ENCODE measurements at regions not wholly inside any gene's neighbourhood (a gene's known extent, or its start where the extent isn't known, plus 50 kb on each side); places are given as distances from the start of the nearest gene placed in this dataset.

DNA sequence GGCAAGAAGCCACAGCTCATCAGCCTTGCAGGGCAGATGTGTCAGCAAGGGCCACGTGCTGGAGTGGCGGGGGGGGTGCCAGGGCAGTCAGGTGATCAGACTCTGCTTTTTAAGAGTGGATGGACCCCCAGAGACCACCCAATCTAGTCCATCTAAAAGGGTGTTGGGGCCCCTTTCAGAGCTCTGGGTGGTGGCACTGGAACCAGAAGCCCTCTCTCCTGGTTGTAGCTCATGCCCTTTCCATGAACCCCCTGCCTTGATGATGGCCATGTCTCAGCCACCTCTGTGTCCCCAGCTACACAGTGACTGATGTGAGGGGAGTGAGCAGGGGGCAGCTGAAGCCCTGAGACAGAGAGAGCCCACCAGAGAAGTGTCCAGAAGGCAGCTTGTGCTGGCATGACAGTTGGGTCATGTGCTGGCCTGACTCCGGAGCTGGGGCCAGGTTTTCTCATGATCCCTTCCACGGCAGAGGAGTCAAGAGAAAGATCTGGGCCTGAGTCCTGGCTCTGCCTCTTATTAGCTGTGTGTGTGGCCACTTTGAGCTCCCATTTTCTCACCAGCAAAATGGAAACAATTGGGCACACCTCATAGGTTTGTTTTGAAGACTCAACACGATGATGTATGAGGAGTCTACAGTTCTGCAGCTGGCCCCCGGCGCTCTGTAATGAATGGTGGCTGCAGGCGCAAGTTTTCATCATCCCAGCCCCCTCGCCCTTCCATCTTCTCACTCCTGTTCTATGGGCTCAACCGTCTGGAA lies 195.7 kb downstream of the ZFP36L2 start:
- ChIA-PET POLR2A (ENCODE audit: low non-redundant PET) (no interaction called here), CTCF (interaction anchor here (0.6 kb wide), 1 partner anchor 36 kb away, joined by 3 read pairs; no protein-coding TSS in a partner anchor)
- DNase-seq (ENCODE audit: low spot score), result no peak
- H3K27ac ChIP-seq, result peak overlapping the region; percentile 82
- TF ChIP-seq, protein P1, sequence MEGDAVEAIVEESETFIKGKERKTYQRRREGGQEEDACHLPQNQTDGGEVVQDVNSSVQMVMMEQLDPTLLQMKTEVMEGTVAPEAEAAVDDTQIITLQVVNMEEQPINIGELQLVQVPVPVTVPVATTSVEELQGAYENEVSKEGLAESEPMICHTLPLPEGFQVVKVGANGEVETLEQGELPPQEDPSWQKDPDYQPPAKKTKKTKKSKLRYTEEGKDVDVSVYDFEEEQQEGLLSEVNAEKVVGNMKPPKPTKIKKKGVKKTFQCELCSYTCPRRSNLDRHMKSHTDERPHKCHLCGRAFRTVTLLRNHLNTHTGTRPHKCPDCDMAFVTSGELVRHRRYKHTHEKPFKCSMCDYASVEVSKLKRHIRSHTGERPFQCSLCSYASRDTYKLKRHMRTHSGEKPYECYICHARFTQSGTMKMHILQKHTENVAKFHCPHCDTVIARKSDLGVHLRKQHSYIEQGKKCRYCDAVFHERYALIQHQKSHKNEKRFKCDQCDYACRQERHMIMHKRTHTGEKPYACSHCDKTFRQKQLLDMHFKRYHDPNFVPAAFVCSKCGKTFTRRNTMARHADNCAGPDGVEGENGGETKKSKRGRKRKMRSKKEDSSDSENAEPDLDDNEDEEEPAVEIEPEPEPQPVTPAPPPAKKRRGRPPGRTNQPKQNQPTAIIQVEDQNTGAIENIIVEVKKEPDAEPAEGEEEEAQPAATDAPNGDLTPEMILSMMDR (conservative IDR thresholded peaks at IDR 0.05; ENCODE audit: low read depth), result no peak

DNA sequence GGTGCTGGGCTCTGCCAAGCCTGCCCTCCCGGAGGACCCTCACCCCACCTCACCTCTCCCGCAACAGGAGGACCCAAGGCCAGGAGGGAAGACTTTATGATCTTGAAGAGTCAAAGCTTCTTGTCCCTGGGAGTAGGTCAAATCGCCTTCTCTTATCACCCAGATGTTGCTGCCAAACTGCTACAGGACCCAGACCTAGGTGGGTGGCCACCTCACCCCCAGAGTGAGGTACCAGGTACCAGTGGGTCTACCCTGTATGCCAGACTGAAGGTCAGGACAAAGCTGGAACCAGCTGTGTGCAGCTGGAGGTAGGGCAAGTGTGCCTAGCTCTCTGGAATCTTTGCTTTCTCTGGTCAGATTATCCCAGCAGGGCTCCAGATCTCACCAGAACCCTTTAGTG lies 197.2 kb downstream of the ZFP36L2 start:
- CTCF ChIA-PET, result no interaction called here
- peak overlapping the region; percentile 21; the same call in 1 of the 2 replicates for H3K27ac ChIP-seq
- TF ChIP-seq, protein P1 (conservative IDR thresholded peaks at IDR 0.05; ENCODE audit: low read depth), result no peak
- POLR2A ChIA-PET (ENCODE audit: low non-redundant PET), result no interaction called here
- DNase-seq (ENCODE audit: low spot score), result no peak

DNA sequence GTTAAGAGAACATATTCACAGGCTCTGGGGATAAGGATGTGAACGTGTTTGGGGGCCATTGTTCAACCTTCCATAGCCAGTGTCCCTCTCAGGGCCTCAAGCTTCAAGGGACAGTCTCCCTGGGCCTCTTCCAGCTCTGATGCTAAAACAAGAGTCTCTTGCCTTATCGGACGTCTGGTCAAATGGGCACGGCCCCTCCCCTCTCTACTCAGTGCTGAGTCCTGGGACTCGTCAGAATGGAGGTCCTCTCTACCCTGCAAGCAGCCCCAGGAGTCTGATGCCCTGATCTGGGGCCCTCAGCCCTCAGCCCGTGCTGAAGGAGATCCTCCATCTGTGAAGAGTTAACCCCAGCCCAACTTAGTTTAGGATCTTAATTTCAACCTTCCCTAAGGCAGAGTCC lies 198.2 kb downstream of the ZFP36L2 start:
- DNase-seq (ENCODE audit: low spot score), result no peak
- ChIA-PET CTCF (no interaction called here), POLR2A (ENCODE audit: low non-redundant PET) (interaction anchor here (1.5 kb wide), 1 partner anchor 10 kb away, joined by 3 read pairs; no protein-coding TSS in a partner anchor)
- H3K27ac ChIP-seq, result peak overlapping the region; percentile 11; the same call in 1 of the 2 replicates
- TF ChIP-seq, protein P1 (conservative IDR thresholded peaks at IDR 0.05; ENCODE audit: low read depth), result no peak

DNA sequence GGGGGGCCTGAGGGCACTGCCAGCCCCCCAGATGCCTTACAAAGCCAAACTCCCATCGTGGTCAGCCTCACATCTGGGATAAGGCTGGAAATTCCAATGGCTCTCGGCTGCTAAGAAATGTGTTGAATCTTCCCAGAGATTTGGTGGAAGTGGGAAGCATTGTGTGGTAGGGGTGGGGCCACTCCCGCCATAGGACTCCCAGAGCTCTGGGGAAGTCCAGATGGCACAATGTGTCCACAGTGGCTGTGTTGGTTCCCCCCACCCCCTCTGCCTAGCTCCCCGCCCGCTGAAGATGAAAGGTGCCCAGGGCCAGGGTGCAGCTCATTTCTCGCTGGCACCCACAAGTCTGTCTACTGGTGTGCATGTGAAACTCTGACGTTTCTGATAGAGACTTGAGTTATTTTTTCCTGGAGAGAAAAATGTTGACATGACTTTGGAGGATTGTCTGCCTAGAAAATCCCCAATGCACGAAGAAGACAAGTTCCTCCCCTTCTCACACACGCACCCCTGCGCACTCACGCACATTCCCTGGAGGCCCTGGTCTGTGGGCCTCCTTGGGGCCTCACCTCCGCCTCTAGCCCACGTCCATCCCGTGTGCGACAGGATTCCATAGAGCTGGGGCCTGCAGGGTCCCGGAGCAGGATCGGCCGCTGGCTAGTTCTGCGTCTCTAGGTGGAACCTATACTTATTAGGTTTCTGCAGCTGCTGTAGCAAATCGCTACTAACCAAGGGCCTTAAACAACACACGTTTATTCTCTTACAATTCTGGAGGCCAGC lies 199.1 kb downstream of the ZFP36L2 start:
- TF ChIP-seq, protein P1 (conservative IDR thresholded peaks at IDR 0.05; ENCODE audit: low read depth), result no peak
- peak overlapping the region; percentile 24 for H3K27ac ChIP-seq
- POLR2A ChIA-PET (ENCODE audit: low non-redundant PET), result interaction anchor here (1.5 kb wide), 1 partner anchor 9 kb away, joined by 3 read pairs; no protein-coding TSS in a partner anchor
- CTCF ChIA-PET, result no interaction called here
- no peak for DNase-seq (ENCODE audit: low spot score)

DNA sequence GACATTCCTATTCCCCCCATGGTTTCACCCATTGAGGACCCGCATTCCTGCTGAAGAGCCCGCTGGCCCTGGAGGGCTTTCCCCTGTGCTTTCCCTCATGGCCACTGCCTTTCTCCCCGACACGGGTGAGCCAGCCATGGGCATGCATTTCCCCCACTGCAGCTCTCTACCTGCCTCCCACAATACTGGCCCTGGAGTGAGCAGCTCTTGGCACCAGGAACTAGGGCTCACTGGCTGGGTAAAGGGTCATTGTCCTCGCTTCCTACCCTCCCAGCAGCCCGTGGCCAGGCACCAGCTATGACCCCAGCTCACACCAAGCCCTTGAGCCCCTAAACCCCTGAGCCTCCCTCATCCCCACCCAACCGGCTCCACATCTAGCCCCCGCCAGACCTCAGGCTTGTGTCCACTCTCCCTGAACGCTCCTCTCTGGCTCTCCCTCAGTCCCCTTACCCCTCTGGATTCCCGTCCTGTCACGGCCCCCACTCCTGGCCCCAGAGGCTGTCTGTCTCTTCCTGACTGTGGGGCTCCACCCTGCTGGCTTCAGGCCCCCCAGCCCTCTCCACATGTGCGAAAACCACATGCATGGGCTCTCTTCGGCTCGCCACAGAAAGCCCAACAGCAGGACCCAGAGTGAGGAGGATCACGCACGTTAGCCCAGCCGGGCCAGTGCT lies 199.8 kb downstream of the ZFP36L2 start:
- POLR2A ChIA-PET (ENCODE audit: low non-redundant PET), result interaction anchor here (1.5 kb wide), 1 partner anchor 8 kb away, joined by 3 read pairs; no protein-coding TSS in a partner anchor
- CTCF ChIA-PET, result no interaction called here
- H3K27ac ChIP-seq, result peak overlapping the region; percentile 24
- DNase-seq (ENCODE audit: low spot score), result no peak
- TF ChIP-seq, protein P1 (conservative IDR thresholded peaks at IDR 0.05; ENCODE audit: low read depth), result no peak

DNA sequence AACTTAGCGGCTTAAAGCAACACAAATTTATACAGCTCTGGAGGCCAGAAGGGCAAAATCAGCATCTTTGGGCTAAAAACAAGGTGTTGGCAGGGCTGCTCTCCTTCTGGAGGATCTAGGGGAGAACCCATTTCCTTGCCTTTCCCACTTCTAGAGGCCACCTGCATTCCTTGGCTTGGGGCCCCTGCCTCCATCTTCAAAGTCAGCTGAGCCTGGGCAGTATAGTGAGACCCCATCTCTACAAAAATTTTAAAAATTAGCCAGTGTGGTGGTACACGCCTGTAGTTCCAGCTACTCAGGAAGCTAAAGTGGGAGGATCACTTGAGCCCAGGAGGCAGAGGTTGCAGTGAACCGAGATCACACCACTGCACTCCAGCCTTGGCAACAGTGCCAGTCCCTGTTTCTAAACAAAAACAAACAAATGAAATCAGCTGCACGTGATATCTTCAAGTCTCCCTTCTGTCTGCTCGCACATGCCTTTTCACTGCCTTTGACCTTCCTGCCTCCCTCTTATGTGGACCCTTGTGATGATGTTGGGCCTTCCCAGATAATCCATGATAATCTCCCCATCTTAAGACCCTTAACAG lies 200.6 kb downstream of the ZFP36L2 start:
- DNase-seq (ENCODE audit: low spot score), result no peak
- TF ChIP-seq, protein P1 (conservative IDR thresholded peaks at IDR 0.05; ENCODE audit: low read depth), result no peak
- ChIA-PET POLR2A (ENCODE audit: low non-redundant PET) (no interaction called here), CTCF (interaction anchor here (0.6 kb wide), 2 partner anchors 11 to 473 kb away, joined by 3 to 6 read pairs; no protein-coding TSS in a partner anchor)
- H3K27ac ChIP-seq, result peak overlapping the region; percentile 51

Measured in RWPE1 (cell line).